Lower leg skin (tissue), 4 donors: ENCODE measurements at regions not wholly inside any gene's neighbourhood (a gene's known extent, or its start where the extent isn't known, plus 50 kb on each side); places are given as distances from the start of the nearest gene placed in this dataset.

Experiments
- DNase-seq, 2 donors: peaks; one replicate each; pipeline ENCODE4 v3.0.0-alpha.2; 2019; ENCODE audit warnings: low spot score in 2 of 2
- H3K4me3 ChIP-seq: fragments of 200-600 bp; sonication (generic); 2 replicates; pipeline ENCODE4 v1.5.1; 2017; ENCODE audit warnings: mild to moderate bottlenecking, low read depth; ENCODE audit not compliant: poor library complexity, severe bottlenecking
- POLR2A ChIP-seq, 2 donors: fragments of 450-650 bp; IDR thresholded peaks; one replicate each; pipeline ENCODE4 v1.6.1; 2016 to 2017; ENCODE audit warnings: antibody characterized with exemption in 2 of 2, mild to moderate bottlenecking in 1 of 2, moderate library complexity in 1 of 2
- WGBS, 2 donors: methylation state at CpG; one replicate each; pipeline ENCODE4 v1.1.5; 2018; 5-methylcytosine and 5-hydroxymethylcytosine counted together
- intact Hi-C: fragments of 100-400 bp; cut with DNase I; formaldehyde crosslinking; loops from one replicate; pipeline ENCODE4 v1.15.0; 2023; ENCODE audit warnings: low total_unique reads
- TF ChIP-seq, protein P1 (sequence below), 3 donors: fragments of 450-650 bp; IDR thresholded peaks; one replicate each; pipeline ENCODE4 v1.5.1; 2016; ENCODE audit warnings: antibody characterized with exemption in 3 of 3, mild to moderate bottlenecking in 3 of 3, moderate library complexity in 2 of 3

DNA sequence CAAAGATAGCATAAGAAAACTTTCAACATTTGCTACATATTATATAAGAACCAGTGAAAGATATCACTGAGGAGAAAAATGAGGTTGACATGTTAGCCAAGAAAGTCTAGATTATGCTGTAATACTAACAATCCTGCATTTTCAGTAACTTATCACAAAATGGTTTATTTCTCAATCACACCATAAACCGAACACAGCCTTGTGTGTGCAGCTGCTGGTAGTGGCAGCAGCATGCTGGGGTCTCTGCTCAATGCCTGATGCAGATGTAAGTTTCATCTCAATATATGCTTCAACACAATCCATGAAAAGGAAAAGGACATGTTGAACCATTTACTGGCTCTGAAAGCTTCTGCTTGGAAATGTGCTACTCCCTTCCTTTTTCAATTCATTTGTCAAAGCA lies 376.3 kb downstream of the GPD2 start:
- DNase-seq = no peak
- TF ChIP-seq POLR2A (IDR thresholded peaks at IDR 0.05) = no peak
- TF ChIP-seq, protein P1, sequence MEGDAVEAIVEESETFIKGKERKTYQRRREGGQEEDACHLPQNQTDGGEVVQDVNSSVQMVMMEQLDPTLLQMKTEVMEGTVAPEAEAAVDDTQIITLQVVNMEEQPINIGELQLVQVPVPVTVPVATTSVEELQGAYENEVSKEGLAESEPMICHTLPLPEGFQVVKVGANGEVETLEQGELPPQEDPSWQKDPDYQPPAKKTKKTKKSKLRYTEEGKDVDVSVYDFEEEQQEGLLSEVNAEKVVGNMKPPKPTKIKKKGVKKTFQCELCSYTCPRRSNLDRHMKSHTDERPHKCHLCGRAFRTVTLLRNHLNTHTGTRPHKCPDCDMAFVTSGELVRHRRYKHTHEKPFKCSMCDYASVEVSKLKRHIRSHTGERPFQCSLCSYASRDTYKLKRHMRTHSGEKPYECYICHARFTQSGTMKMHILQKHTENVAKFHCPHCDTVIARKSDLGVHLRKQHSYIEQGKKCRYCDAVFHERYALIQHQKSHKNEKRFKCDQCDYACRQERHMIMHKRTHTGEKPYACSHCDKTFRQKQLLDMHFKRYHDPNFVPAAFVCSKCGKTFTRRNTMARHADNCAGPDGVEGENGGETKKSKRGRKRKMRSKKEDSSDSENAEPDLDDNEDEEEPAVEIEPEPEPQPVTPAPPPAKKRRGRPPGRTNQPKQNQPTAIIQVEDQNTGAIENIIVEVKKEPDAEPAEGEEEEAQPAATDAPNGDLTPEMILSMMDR (IDR thresholded peaks at IDR 0.05) = no peak
- WGBS, 2 donors = 75 to 91% methylated on average over 1 of the region's 1 CpG

DNA sequence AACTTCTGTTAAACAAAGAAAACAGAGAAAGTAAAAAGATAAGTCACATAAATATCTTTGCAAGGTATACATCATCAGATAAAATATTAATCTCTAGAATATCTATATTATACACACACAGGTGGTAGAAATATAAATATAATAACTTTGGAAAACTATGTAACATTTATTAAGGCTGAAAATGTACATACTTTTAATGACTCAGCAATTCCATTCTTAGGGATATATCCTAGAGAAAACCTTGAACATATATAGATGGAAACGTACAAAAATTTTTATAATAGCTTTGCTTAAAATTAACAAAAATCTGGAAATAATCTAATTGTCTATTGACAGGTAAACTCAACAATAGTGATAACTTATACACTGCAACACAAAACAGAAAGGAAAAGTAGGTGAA lies 381.3 kb downstream of the GPD2 start:
- WGBS, 2 donors = 82 to 85% methylated on average over 1 of the region's 1 CpG
- intact Hi-C loops = no loop called here
- TF ChIP-seq, protein P1 (IDR thresholded peaks at IDR 0.05) = no peak
- TF ChIP-seq POLR2A (IDR thresholded peaks at IDR 0.05) = no peak
- H3K4me3 ChIP-seq = no peak overlapping the region
- DNase-seq = no peak

More for the DNA sequence above, 376.3 kb downstream of the GPD2 start:
- intact Hi-C loops = no loop called here
- no peak overlapping the region for H3K4me3 ChIP-seq

DNA sequence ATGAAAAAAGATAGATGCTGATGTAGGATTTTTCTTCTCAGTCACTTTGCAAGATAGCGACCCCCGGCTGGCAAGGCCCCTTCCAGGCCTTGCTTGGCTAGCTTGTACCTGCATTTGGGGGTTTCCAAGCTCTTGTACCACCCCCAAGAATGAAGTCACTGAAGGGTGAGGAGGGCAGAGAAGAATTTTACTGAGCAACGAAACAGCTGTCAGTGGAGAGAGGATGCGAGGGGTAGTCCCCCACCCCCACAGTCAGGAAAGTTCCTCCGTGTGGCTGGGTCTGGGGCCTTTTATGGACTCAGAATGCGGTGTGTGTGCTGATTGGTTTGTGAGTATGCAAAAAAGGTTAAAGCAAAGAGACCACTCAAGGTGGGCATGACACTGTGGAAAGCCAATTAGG lies 382.0 kb downstream of the GPD2 start:
- WGBS, 2 donors = 77 to 81% methylated on average over 6 of the region's 6 CpGs
- intact Hi-C loops = no loop called here
- TF ChIP-seq POLR2A (IDR thresholded peaks at IDR 0.05) = no peak
- TF ChIP-seq, protein P1 (IDR thresholded peaks at IDR 0.05) = no peak
- H3K4me3 ChIP-seq = no peak overlapping the region
- DNase-seq = no peak

DNA sequence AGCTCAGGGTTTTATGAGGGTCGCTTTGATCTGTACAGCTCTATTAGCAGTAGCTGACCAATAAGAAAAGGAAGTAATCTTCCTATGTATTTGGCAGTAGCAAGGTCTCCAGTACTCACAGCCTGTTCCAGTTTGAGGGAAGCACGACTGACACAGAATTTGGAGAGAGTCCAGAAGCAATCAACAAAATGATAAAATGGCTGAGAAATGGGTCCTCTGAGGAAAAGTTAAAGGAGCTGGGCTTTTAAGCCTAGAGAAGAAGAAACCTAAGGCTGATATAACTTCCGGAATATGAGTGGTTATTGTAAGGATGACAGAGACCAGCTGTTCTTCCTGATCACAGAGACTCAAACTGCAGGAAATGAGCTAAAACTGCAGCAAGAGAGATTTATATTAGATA lies 382.8 kb downstream of the GPD2 start:
- intact Hi-C loops = no loop called here
- TF ChIP-seq, protein P1 (IDR thresholded peaks at IDR 0.05) = no peak
- TF ChIP-seq POLR2A (IDR thresholded peaks at IDR 0.05) = no peak
- DNase-seq = no peak
- WGBS, 2 donors = 35 to 47% methylated on average over 3 of the region's 3 CpGs
- no peak overlapping the region for H3K4me3 ChIP-seq

DNA sequence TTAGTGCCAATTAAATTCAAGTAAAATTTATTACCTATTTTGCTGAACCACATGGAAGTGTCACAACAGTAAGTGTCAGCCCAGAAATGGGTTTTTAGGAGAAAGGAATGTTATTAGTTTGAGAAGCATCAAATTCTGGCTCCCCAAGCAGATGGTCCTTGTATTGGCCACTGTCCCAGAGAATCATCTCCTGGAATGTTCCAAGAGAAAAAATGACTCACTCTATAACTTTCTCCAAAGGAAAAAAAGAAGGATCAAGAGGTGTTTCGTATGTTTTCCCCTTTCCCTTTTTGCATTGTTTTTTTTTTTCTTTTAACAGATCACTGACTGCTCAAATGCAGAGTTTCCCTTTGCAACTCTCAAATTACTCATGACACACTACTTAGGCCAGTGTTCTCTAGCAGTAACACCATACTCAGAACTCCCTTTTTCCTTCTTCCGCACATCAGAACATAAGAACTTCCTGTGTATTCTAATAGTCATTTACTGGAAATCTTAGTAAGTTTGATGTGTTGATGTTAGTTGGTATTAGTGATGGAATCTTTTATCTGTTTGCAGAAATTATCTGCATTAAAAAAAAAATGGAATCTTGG lies 390.3 kb downstream of the GPD2 start:
- no peak overlapping the region for H3K4me3 ChIP-seq
- no peak for DNase-seq
- WGBS, 2 donors = 48 to 54% methylated on average over 2 of the region's 2 CpGs
- intact Hi-C loops = no loop called here
- no peak for TF ChIP-seq POLR2A (IDR thresholded peaks at IDR 0.05)
- TF ChIP-seq, protein P1 (IDR thresholded peaks at IDR 0.05) = no peak

DNA sequence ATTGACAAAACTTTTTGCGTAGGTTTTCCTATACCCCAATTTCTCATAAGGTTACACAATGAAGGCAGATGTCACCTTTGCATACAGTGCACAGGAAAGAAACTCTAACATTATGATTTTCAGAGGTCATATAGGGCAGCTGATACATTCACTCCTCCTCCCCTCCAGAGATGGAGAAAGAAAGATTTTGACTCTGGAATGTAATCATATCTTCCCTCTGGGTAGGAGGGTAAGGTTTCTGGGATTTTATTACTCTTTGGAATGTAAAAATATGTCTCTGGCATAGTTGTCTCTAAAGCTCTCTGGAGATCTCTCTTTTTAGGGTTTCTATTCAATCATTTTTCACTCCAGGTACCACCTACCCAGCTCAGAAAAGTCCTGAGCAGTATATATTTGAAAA lies 398.3 kb downstream of the GPD2 start:
- WGBS, 2 donors = 80 to 93% methylated on average over 1 of the region's 1 CpG
- TF ChIP-seq POLR2A (IDR thresholded peaks at IDR 0.05) = no peak
- TF ChIP-seq, protein P1 (IDR thresholded peaks at IDR 0.05) = no peak
- no peak overlapping the region for H3K4me3 ChIP-seq
- intact Hi-C loops = no loop called here
- no peak for DNase-seq
